ENCODE measurements at regions not wholly inside any gene's neighbourhood (a gene's known extent, or its start where the extent isn't known, plus 50 kb on each side); places are given as distances from the start of the nearest gene placed in this dataset.

DNA sequence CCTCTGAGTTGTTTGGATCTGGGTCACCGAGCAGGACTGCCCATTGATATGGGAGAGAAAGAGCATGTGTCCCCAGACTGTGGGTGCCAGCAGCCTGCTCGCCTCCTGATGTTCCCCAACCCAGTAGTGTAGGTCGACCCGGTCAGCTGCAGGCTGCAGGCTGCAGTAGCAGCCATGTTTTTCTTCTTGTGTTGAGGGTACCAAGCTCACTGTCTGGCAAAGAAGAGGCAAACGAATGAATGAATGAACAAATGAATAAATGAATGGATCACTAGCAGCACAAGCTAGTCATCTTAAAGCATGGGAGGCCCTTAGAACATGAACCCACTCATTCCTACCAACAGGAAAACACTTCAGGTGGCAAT lies 293.2 kb downstream of the SOX9 start:
- no peak for DNase-seq

DNA sequence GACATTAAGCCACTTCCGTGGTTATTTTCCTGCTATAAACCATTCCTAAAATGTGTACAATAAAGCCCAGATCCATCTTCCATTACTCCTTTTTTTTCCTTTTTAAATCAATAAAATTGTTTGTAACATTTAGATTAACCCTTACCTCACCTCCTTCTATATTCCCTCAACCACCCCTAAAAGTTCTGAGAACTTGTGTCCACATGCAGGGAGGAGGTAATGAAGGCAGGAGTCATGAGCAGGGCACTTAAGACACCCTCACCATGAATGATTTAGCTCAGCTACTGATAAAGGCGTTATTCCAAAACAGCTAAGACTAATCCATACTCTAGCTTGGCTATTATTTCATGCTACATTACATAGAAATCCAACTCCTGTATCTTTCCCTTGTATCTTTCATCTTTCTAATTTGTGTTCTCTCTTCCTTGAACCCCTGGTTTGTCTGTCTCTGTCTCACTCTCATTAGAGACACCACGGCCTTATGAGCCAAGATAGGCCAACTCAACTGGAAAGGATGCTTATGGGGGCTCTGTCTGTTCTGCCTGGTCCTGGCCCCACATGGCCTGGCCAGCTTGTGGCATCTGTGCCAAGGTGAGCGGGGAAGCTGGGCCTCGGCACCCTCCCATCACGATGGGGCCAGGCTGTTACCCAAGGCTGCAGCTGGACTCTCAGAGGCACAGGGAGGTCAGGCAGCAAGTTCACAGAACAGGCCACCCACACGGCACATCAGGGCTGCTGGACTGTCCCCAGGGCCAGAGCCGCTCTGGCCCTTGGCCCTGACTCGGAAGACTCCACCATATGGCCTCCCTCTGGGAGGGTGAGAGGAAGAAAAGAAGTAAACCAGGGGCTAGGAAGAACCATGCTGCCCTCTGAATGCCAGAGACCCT lies 294.4 kb downstream of the SOX9 start:
- no peak for DNase-seq

DNA sequence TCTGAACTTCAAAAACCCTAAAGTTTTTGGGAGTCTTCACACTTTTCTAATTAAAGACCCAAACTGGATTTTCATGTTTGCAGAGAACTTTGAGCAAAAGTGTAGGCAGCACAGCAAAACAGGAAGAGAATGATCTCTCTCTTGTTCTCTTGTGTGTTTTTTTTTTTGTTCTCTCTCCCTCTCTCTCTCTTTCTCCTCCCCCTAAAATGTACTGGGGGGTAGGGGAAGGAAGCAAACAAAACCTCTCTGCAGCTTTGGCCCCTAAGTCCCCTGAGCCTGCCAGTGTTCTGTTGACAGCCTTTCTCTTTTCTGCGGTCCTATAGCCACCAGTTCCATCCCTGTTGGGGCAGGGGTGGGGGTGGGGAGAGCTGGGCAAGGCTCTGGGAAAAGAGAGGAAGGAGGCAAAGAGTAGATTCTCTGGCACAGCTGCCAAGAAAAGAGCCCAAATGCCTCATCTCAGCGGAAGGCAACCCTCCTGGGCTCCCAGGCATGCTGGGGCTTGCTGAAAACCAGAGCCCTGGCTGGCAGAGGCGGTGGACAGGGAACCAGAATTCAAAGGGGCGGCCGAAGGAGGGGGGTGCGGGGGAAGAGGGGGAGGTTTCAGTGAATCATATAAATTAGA lies 295.3 kb downstream of the SOX9 start:
- DNase-seq = no peak

DNA sequence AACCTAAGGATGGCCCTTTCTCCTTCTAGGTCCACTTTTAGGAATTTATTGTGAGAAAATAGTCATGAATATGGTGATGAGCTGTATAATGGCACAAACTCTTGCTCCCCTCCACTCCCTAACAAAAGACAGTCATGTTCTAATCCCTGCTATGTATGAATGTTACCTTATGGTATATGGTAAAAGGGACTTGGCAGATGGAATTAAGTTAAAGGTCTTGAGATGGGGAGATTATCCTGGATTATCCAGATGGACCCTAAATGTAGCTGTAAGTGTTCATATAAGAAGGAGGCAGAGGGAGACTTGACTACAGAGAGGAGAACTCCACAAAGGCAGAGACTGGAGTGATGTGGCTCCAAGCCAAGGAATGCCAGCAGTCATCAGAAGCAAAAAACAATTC lies 296.1 kb downstream of the SOX9 start:
- no peak for DNase-seq

DNA sequence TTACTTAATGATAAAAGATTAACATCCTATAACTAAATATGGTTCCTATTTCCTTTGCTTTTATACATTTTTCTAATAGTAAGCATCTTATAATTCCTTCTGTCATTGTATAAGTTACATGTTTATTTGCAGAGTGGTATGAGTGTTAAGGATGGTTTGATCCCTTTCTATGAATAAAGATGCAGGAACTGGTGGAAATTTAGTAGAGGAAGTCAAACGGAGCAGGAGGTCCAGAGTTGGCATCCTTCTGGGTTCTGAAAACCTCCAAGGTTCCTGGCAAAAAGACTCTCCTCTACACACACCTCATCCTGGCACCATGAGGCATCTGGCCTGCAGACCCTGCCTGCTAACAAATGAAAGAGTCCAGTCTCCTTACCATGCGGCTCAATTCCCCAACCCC lies 296.8 kb downstream of the SOX9 start:
- DNase-seq = no peak

DNA sequence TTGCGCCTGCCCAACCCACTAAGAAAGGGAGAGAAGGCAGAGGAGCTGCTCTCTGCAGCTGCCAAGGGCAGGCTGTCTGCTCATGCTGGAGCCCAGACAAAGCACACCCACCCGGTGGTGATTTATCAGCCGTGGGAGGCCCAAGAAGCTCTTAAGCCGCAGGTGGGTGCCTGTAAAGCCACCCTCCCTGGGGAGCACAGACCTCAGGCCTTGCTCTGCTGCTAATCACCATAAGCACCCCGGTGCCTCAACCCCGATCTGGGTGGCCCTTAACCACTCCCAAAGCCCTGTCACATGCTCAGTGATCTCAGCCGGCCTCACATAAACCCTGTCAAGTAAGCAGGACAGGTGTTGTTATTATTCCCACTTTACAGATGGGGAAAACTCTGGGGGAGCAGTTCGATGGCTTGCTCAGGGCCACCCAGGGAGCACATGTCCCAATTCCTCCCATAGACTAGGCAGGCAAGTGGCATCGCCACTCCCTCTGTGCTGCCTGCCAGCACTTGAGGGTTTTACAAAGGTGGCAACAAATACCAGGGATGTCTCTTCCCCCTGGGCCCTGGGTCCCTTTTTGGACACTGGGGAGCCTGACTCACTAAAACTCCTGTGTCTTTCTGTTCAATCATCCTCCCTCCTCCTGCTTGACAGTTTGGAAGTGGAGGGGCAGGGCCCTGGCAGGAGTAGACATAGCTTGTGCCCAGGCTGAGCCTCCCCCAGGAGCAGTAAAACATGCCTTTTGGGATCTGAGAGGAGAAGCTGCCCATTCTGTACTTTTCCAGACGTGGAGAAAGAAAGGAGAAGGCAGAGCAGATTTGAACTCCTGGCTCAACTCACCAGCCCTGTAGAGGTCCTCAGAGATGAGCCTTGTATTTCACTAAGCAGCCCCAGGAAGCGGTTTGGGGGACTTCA lies 299.3 kb downstream of the SOX9 start:
- no peak for DNase-seq

DNA sequence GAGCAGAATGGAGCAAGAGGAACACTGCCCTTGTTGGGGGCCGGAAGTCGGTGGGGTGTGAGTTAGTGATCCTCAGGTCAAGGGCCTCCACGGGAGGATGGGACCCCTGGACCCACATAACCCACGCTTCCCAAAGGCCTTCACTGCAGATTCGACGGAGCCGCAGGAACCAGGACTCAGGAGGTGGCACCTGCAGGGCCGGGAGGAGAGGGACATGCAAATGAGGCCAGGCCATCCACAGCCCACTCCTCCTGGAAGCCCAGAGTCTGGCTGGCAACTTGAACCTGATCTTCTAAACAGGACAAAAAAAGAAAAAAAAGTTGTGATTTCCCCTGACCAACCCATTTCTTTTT lies 299.9 kb downstream of the SOX9 start:
- no peak for DNase-seq

DNA sequence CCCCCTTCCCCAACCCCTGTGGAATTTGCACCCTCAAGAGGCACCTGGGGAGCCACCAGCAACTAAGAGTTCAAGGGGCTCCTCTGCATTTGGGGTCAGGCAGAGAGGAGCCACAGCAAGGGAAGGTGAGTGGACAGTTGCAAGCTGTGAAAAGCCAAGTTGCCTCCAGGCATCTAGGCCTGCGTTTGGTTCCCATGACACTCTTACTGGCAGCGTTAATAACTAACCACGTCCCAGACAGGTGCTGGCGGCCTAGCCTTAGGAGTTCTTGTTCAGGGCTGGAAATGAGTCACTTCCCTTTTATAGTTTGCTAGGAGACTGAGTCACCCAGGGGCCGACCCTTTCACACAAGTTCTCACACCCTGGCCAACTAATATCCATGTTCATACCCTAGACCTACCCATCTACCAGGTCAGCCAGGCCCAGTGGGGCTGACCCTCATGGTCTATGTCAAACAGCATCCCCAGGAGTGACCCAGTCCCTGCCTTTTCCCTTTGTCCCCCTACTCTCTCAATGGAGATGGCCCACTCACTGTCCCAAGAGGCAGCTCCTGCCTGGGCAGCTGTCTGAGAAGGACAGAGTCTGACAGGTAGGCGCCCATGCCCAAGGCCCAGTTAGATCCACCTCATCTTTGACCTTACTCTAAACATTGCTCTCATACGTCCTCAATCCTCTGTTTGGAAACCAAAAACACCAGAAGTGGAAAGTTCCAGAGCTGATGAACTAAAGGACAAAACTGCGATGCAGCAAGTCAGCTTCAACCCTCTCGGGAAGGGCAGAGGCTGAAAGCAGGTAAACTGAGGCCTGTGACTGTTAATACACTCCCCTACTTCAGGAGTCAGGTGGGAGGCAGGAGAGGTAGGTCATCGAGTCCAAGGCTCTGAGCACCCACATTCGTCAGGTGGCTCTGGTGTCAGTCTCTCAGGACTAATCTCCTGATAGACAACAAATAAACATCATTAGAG lies 300.6 kb downstream of the SOX9 start:
- peak; percentile 68 for DNase-seq

DNA sequence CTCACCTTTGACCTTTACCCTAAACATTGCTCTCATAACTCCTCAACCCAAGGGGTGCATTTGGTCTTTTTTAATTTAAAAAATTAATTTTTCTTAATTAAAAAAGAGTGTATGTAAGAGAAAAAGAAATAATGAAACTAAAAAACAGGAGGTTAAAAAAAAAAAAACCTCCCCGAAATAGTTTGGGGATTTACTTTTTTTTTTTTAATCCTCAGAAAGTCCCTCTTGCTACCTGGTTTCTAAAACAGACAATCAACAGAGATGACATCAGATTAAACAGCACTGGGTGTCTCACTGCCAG lies 301.3 kb downstream of the SOX9 start:
- DNase-seq = no peak

DNA sequence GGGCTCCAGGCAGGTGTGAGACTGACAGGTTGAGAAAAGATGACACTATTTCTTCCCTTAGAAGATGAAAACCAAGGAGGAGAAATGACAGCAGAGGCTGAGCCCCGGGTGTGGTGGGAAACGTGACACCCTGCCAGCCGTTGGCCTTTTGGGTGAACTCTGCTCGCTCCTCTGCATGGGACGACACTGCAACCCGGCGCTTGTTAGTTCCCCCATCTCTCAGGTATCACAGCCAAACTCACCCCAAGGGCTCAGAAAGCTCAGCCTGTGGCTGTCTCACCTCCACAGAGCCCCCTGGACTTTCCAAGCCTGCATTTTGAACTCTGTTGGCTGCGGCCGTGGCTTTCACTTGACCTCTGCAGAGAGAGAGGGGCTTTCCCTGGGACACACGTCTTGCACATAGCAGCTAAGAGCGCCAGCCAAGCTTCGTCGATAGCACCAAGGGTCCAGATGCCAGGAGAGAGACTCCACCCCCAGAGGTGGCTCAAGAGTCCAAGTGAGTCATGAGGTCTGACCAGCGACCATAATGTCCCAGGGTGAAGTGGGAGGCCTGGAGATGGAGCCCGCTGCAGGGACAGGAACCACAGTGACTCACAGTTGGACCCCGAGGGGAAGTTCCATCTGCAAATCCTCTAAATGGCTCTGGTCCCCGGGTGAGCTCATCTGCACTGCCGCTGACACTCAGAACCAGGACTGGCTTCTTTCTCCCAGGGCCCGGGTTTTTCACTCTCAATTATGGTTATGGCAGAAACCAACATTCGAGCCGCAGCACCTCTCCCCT lies 301.9 kb downstream of the SOX9 start:
- no peak for DNase-seq

DNA sequence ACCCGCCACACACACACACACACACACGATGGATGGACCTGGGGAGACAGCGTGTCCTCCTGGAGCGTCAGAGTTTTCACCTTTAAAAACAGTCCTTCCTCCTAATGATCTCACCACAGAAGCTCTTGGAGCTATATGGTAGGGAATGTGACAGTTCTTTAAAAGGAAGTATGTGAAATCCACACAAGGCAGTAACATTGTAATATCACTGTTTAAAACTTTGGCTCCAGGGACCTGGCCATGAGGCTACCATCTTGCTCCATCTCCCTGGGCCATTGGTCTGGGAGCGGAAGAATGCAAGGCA lies 302.4 kb downstream of the SOX9 start:
- DNase-seq = no peak

DNA sequence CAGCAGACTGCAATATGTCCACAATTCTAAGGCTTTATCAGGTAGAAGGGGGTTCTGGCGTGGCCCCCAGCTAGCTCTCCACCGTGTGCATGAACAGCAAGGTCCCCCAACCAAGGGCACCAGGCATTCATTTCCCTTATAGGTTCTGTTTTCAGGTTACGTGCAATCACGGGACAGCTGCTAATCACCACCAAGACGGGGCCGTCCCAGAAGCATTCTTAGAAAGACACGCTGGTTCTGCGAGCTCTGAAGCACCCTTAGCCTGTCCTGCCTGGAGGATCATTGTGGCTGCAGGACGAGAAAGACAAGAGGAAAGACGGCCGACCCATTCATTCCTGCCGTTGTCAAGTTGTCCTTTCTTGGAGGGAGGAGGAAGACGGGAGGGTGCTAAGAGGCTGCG lies 302.9 kb downstream of the SOX9 start:
- no peak for DNase-seq

DNA sequence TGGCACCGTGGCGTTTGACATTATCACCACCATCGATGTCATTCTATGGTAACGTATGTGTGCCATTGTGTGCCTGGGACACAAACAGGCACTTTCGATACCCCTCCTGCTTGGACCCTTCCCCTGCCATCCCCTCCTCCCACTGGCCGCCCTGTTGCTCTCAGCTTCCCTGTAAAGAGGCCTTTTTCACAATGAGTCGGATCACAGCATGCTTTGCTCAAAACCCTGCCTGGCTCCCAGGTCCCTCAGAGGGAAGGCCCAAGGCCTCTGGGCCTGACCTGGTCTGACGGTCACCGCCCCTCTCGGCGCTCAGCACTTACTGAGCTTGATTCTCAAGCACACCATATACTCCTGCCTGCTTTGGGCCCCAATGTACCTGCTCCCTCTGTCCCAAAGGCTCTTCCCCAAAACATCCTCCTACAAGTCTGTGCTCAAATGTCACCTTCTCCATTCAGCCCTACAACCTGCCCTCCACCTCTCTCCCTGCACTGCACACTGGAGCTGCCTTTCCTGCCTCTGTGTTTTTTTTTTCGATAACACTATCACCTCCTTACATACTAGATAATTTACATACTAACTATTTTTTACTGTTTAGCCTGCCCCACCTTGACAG lies 303.8 kb downstream of the SOX9 start:
- DNase-seq = no peak

DNA sequence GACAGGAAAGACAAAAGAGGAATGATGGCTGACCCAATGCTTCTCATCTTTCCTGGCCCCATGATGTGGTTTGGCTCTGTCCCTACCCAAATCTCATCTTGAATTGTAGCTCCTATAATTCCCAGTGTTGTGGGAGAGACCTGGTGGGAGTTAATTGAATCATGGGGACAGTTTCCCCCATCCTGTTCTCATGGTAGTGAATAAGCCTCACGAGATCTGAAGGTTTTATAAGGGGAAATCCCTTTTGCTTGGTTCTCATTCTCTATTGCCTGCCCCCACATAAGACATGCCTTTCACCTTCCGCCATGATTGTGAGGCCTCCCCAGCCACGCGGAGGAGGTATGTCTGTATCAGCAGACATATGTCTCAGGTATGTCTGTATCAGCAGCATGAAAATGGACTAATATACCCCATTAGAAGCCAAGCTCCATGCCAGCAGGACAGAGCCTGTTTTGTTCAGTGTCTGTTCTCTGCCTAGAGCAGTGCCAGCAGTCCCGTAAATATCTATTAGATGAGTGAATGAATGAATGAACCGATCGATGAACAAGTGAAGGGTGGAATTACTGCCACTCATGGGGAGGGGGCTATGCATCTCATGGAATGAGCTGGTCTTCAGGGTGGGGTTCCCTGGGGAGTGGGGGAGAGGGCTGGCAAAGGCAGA lies 304.4 kb downstream of the SOX9 start:
- DNase-seq = no peak

DNA sequence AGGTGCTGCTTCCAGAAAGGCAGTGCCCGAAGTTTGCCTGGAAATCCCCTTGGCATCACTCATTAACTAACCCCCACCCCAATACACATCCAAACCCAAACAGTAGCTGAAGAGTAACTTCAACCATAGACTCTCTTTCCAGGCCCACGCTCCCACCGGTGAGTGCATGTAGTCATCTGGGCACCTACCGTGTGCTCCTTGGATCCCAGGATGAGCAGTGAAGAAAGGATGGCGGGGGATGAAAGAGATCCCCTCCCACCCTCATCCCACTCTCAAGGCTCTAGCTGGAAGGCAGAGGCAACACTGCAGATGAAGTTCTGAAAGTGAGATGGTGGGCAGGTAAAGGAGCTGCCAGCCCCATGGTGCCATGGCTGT lies 305.0 kb downstream of the SOX9 start:
- DNase-seq = no peak

DNA sequence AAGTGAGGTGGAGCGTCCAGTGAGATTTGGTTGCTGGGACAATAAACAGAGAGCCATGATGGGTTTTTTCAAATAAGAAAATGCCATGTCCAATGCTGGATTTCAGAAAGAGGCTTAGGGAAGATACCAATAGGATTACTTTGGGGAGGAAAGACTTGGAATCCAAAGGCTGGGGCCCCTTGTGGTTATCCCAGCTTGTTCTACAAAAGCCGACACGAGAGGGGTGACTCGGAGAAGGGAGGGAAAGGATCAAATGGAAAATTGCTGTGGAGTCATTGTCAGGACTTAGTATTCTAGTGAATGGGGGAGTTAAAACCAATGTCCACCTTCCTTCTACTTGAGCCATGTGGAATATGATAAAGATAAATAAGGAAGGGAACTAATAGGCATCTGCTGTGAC lies 305.5 kb downstream of the SOX9 start:
- DNase-seq = no peak

DNA sequence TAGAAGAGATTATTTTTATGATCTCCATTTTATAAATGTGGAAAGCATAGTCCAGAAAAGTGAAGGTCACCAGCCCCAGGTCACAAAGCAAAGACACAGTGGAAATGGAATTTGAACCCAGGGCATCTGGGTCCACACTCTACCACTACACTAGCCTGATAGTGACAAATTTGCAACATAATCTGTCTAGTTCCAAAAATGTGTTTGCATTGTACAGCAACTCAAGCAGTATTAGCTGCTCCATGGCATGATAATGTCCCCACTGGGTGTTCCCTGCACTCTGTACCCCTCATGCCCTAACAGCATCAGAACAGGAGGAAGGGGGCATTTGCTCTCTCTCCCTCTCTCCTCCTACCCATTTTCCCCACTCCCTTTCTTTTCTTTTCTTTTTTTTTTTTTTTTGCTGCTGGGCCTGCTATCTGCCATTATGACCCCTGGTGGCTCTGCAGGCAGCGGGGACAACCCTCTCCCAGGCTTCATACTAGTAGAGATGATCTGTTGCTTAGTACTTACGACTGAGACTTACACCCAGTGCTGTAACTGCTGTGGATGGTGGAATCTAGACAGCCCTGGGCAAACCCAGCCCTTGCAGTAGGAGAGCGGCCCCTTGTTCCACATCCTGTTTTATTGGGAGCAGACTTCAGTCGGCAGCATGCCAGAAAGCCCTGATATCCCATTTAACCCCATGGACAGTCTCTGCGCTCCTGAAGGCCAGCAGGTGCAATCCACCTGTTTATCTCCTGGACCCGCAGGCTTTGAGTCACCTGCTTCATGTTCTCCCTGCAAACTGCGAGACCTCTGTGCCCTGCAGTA lies 306.3 kb downstream of the SOX9 start:
- DNase-seq = no peak

DNA sequence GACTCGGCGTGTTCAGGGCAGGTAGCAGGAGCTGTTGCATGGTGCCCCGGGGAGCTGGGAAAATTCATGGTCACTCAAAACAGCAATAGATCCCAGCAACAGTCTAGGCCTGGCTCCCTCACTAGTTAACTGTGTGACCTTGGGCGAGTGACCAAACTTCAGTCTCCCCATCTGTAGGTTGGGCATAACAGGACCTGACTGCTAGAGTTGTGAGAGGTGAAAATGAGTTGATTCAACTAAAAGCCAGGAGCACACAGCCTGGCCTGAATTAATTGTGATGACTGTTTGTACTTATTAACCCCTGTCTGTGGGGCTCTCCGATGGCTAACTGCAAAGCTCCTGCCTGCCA lies 306.9 kb downstream of the SOX9 start:
- DNase-seq = no peak

DNA sequence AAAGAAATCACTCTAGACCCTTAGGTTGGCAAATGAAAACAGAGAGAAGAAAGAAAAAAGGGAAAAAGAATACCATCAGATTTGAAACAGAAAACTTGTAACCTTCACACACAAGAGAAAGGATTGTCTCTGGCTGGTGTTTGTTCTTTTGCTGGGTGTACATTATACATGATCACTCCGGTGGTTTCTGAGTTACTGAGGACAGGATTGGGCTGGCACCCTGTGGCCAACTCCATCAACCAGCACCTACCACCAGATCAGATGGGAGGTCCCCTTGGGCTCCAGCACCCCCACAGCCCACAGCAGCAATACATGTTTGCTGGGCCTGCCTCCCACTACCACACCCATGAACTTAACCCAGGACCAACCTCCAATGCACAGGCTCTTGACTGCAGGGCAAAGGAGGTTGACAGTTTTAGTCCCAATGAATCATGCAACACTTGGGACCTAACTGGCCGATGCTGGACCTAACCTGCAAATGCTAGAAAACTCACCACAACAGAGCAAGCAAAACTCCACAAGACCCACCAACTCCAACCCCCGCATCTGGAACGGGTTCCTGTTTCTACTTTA lies 308.3 kb downstream of the SOX9 start:
- DNase-seq = no peak
